T-helper 2 cell treated with Interferon-gamma antibody and Interleukin-4, amounts not matched to agents 100 ng/mL and 5 ng/mL, for 36 hours (primary cell): ENCODE measurements at regions not wholly inside any gene's neighbourhood (a gene's known extent, or its start where the extent isn't known, plus 50 kb on each side); places are given as distances from the start of the nearest gene placed in this dataset.
"Not testable (repeated sequence)": the region's sequence is repeated elsewhere in the genome, so short reads cannot be mapped to it uniquely, and the experiment has no call there.

ENCODE experiments used
- intact Hi-C: fragments of 100-400 bp; cut with micrococcal nuclease; formaldehyde crosslinking; loops from one replicate; pipeline ENCODE4 v1.15.1; 2023

GRCh38 chr2:34143149-34143548 lies 544.0 kb upstream of the FAM98A start:
- intact Hi-C loops, result no loop called here

DNA sequence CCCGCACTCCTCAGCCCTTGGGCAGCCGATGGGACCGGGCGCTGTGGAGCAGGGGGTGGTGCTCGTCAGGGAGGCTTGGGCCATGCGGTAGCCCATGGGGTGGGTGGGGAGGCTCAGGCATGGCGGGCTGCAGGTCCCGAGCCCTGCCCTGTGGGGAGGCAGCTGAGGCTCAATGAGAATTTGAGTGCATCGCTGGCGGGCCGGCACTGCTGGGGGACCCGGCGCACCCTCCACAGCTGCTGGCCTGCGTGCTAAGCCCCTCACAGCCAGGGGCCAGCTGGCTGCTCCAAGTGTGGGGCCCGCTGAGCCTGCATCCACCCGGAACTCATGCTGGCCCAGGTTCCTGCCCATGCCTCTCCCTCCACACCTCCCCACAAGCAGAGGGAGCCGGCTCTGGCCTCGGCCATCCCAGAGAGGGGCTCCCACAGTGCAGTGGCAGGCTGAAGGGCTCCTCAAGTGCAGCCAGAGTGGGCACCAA lies 543.5 kb upstream of the FAM98A start:
- intact Hi-C loops, result not testable (repeated sequence)

DNA sequence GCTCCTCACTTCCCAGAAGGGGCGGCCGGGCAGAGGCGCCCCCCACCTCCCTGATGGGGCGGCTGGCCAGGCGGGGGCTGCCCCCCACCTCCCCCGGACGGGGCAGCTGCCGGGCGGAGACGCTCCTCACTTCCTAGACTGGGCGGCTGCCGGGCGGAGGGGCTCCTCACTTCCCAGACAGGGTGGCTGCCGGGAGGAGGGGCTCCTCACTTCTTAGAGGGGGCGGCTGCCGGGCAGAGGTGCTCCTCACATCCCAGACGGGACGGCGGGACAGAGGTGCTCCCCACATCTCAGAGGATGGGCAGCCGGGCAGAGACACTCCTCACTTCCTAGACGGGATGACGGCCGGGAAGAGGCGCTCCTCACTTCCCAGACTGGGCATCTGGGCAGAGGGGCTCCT lies 534.0 kb upstream of the FAM98A start:
- intact Hi-C loops, result not testable (repeated sequence)

DNA sequence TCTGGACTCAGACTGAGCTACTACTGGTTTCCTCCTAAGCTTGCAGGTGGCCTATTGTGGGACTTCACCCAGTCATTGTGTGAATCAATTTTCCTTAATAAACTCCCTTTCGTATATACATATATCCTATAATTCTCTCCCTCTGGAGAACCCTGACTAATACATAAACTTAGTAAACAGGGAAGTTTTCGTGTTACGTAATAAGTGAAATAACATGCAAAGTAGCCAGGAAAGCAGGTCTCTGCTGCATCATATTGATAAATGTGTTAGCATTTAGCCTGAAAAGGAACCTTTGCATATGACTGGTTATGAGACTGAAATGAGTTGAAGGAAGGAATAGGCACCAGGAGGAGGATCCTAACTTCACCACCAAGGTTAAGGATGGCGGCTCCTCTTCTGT lies 527.2 kb upstream of the FAM98A start:
- intact Hi-C loops, result no loop called here

- intact Hi-C loops, result no loop called here
Measured at GRCh38 chr2:34123996-34124785, 525.1 kb upstream of the FAM98A start.

DNA sequence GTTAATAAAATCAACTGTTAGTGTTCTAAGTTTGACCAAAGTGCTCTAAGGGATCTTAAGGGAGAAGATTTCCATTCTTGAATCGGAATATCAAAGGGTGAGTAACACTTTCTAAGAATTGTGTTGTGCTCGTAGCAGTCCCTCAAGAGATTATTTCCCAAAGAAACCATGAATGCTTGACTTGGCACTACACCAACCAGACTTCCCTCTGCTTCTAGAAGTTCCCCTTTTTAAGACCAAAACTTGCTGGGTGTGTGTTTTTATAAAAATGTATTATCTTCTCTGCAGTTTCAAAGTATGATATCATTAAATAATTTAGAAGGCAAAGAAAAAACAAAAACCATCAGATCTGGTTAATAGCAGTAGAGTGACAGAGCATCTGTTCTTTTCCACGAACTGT lies 522.0 kb upstream of the FAM98A start:
- intact Hi-C loops, result no loop called here

- intact Hi-C loops, result no loop called here
Measured at GRCh38 chr2:34115076-34115475, 516.0 kb upstream of the FAM98A start.

- intact Hi-C loops, result no loop called here
Measured at GRCh38 chr2:34112161-34112560, 513.1 kb upstream of the FAM98A start.

- intact Hi-C loops, result no loop called here
Measured at GRCh38 chr2:34110392-34110791, 511.3 kb upstream of the FAM98A start.

DNA sequence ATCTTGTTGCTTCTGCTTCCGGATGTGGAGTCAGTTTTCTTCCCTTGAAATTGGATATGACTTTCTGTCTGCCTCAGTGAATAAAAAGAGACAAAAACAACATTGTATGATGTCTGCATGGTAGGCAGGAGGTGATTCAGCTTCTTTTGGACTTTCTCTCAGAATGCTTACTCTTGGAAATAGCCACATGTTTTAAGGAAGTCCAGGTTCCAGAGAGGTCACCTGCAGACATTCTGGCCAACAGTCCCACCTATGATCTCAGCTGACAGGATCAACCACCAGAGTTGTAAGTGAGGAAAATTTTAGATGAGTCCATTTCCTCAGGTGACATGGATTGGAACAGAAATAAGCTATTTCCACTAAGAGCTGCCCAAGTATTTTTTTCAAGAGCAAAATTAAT lies 508.7 kb upstream of the FAM98A start:
- intact Hi-C loops, result no loop called here

DNA sequence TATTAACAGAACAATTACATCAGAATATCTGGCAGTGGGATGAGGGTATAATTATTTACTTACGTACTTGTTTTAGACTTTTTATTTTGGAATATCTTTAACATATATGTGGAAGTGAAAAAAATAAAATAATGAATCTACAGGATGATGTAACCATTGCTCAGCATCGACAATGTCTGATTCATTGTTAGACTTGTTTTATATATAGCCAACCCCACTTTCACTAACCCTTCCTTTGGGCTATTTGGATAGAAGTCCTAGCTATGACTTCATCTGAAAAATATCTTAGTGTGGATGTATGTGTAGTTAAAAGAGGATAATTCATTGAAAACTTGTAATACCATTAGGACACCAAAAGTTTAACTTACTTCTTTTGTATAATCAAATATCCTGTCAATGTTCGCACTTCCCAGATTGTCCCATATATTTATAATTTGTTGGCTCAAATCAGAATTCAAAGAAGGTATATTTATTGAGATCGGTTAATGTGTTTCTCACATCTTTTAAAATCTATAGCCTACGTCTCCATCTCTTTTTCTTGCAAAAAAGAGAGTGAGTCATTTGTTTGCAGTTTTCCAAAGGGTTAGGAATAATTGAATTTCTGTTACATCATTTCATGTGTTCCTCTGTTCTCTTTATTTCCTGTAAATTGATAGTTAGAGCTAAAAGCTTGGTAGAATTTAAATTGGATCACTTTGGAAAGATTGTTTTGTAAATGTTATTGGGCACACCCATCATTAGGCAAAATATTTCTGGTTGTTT lies 506.1 kb upstream of the FAM98A start:
- intact Hi-C loops, result no loop called here

- intact Hi-C loops, result no loop called here
Measured at GRCh38 chr2:34104601-34105000, 505.5 kb upstream of the FAM98A start.

- intact Hi-C loops, result no loop called here
Measured at GRCh38 chr2:34103437-34103836, 504.3 kb upstream of the FAM98A start.

GRCh38 chr2:34102339-34102738 lies 503.2 kb upstream of the FAM98A start:
- intact Hi-C loops, result no loop called here

- intact Hi-C loops, result no loop called here
Measured at GRCh38 chr2:34099377-34099776, 500.3 kb upstream of the FAM98A start.

- intact Hi-C loops, result no loop called here
Measured at GRCh38 chr2:34098256-34098655, 499.2 kb upstream of the FAM98A start.

- intact Hi-C loops, result loop anchor here (1.0 kb wide), 1 partner anchor 1314 kb away; no protein-coding TSS in a partner anchor
Measured at GRCh38 chr2:34096562-34097171, 497.6 kb upstream of the FAM98A start.

- intact Hi-C loops, result no loop called here
Measured at GRCh38 chr2:34093790-34094189, 494.7 kb upstream of the FAM98A start.

GRCh38 chr2:34070196-34070595 lies 471.1 kb upstream of the FAM98A start:
- intact Hi-C loops, result no loop called here

- intact Hi-C loops, result no loop called here
Measured at GRCh38 chr2:34069604-34070003, 470.5 kb upstream of the FAM98A start.

DNA sequence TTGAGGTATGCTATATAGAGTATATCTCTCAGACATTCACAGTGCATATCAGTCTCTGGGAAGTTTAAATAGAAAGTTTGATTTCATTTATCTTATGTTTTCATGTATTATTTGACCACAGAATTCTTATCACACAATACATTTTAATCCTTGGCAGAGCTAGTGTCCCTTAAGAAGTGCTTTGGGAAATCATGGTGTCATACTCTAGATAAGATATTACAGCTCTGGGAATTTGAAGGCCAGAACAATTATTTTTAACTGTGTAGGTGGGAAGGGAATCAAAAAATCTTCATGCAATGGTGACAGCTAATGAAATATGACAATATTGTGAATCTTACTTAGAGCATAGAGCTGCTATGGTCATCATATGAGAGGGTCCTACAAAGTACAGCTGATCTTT lies 451.3 kb upstream of the FAM98A start:
- intact Hi-C loops, result no loop called here

DNA sequence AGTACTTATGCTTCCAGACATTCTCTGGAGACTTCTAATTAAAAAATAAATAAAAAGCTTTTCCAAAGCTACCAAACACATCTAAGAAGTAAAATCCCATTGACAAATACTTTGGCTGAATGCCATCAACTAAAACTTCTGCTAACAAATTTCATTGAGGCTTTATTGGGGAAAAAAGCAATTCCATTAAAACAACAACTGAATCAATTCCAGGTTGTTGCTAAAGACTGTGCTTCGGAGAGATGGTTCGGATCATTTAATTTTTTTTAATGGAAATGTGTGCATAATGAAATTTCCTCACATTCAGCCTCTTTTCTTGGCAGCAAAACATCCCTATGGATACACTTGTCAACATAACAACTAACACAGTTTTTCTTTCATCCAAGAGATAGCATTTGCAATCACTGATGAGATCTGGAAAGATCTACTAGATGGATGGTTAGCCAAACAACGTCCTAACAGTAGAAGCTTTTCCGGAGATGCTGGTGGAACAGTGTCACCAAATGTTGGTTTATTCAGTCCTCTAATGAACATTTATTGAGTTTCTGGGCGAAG lies 446.1 kb upstream of the FAM98A start:
- intact Hi-C loops, result no loop called here
